ENCODE measurements at regions not wholly inside any gene's neighbourhood (a gene's known extent, or its start where the extent isn't known, plus 50 kb on each side); places are given as distances from the start of the nearest gene placed in this dataset.

DNA sequence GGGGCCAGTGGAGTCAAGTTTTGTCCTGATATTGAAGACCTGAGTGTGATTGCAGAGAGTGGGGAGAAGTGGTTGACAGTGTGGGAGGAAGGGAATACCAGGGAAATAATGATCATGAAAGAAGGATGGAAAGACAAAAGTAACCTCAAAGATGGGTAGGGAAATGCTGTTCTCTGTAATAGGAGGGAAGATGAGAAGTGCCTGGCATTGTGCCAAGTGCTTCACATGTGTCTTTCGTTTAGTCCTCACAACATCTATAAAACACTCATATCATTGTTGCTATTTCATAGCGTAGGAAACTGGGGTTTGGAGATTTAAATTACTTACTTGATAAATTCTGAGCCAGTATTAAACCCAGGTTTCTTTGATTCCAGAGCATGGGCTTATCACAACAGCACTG lies 472.3 kb downstream of the LRRC70 start (continued):
- TF ChIP-seq, protein P1, sequence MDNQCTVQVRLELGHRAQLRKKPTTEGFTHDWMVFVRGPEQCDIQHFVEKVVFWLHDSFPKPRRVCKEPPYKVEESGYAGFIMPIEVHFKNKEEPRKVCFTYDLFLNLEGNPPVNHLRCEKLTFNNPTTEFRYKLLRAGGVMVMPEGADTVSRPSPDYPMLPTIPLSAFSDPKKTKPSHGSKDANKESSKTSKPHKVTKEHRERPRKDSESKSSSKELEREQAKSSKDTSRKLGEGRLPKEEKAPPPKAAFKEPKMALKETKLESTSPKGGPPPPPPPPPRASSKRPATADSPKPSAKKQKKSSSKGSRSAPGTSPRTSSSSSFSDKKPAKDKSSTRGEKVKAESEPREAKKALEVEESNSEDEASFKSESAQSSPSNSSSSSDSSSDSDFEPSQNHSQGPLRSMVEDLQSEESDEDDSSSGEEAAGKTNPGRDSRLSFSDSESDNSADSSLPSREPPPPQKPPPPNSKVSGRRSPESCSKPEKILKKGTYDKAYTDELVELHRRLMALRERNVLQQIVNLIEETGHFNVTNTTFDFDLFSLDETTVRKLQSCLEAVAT (IDR thresholded peaks at IDR 0.05), result no peak
- TF ChIP-seq, protein P2, sequence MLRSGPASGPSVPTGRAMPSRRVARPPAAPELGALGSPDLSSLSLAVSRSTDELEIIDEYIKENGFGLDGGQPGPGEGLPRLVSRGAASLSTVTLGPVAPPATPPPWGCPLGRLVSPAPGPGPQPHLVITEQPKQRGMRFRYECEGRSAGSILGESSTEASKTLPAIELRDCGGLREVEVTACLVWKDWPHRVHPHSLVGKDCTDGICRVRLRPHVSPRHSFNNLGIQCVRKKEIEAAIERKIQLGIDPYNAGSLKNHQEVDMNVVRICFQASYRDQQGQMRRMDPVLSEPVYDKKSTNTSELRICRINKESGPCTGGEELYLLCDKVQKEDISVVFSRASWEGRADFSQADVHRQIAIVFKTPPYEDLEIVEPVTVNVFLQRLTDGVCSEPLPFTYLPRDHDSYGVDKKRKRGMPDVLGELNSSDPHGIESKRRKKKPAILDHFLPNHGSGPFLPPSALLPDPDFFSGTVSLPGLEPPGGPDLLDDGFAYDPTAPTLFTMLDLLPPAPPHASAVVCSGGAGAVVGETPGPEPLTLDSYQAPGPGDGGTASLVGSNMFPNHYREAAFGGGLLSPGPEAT (IDR thresholded peaks at IDR 0.05; ENCODE audit: low read depth), result no peak
- TF ChIP-seq TCF12 (IDR thresholded peaks at IDR 0.05; ENCODE audit: low read depth, low read length) (no peak), JUND (IDR thresholded peaks at IDR 0.05; ENCODE audit: low read depth, low read length) (no peak), STAT3 (IDR thresholded peaks at IDR 0.05; ENCODE audit: low read depth, low read length) (no peak)
- TF ChIP-seq, protein P3, sequence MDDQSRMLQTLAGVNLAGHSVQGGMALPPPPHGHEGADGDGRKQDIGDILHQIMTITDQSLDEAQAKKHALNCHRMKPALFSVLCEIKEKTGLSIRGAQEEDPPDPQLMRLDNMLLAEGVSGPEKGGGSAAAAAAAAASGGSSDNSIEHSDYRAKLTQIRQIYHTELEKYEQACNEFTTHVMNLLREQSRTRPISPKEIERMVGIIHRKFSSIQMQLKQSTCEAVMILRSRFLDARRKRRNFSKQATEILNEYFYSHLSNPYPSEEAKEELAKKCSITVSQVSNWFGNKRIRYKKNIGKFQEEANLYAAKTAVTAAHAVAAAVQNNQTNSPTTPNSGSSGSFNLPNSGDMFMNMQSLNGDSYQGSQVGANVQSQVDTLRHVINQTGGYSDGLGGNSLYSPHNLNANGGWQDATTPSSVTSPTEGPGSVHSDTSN (IDR thresholded peaks at IDR 0.05; ENCODE audit: insufficient replicate concordance, low read depth, low read length), result no peak

DNA sequence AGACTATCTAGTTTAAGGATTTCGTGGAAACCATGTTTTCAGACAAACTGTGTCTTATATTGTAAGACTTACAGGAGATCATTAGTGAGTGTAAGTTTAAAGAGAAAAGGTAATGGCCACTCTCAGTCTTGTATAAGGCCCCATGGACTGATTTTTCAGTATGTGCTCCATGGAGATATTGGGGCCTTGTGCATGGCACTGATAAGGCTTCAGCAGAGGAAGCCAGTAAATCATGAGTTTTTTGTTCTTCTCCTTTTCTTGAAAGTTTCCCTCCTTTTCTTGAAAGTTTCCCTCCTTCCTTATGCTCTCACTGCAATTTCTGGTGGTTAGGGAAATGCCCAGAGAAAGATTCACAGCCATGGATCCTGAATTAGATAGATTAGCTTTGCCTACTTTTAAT lies 471.3 kb downstream of the LRRC70 start:
- Histone ChIP-seq H3K27me3 (replicated peaks in 1 of 2; ENCODE audit: control insufficient read depth in 2 of 2, insufficient read depth in 2 of 2, low read length in 1 of 2) (no peaks in the 10 kb centered on the region), H3K36me3 (ENCODE audit: control insufficient read depth in 2 of 2, insufficient read depth in 2 of 2, low read length in 1 of 2) (no peaks in the 10 kb centered on the region), H3K9me3 (replicated peaks; ENCODE audit: control insufficient read depth, insufficient read depth, low read length) (no peaks in the 10 kb centered on the region), H3K4me2 (ENCODE audit: control insufficient read depth, insufficient read depth) (no peak overlapping the region), H4K20me1 (ENCODE audit: control insufficient read depth, insufficient read depth) (no peaks in the 10 kb centered on the region), H3K4me1 (ENCODE audit: control insufficient read depth, insufficient read depth, low read length) (no peaks in the 10 kb centered on the region), H3K4me3 (no peak overlapping the region), H3K27ac (ENCODE audit: control insufficient read depth, insufficient read depth) (no peak overlapping the region), H3K9ac (ENCODE audit: control insufficient read depth, insufficient read depth, low read length) (no peak overlapping the region), H3K79me2 (ENCODE audit: control insufficient read depth, insufficient read depth, low read length) (no peaks in the 10 kb centered on the region), H2AFZ (ENCODE audit: control insufficient read depth, low read depth, low read length) (no peak overlapping the region)
- intact Hi-C loops (cut with micrococcal nuclease; ENCODE audit: unreplicated experiment), result no loop called here
- SMC1A ChIA-PET (ENCODE audit: uncharacterized antibody, unreplicated experiment), result no interaction called here
- FAIRE-seq, result no peak
- ATAC-seq, result no peak
- DNase-seq (ENCODE audit: low read depth, low spot score), result no peak
- CTCF ChIA-PET, result no interaction called here
- no TSS peak for BruUV-seq (replicated peaks)
- POLR2A ChIA-PET, result no interaction called here
- in situ Hi-C loops (cut with MboI), result no loop called here
- 0% methylated on average over 1 of the region's 1 CpG for whole genome bisulfite sequencing (ENCODE audit: insufficient coverage, insufficient replicate concordance, low lambda C conversion rate, missing lambda C conversion rate)
- RAD21 ChIA-PET (ENCODE audit: unreplicated experiment), result no interaction called here
- no peak for TF ChIP-seq MYC (IDR thresholded peaks at IDR 0.05; ENCODE audit: insufficient read depth, insufficient read length, insufficient replicate concordance, low read length, severe bottlenecking)
- TF ChIP-seq SIN3A (IDR thresholded peaks at IDR 0.05; ENCODE audit: low read depth, low read length), result no peak
- TF ChIP-seq ZNF384 (IDR thresholded peaks at IDR 0.05; ENCODE audit: borderline replicate concordance, low read depth, low read length), result no peak
- TF ChIP-seq, protein P4, sequence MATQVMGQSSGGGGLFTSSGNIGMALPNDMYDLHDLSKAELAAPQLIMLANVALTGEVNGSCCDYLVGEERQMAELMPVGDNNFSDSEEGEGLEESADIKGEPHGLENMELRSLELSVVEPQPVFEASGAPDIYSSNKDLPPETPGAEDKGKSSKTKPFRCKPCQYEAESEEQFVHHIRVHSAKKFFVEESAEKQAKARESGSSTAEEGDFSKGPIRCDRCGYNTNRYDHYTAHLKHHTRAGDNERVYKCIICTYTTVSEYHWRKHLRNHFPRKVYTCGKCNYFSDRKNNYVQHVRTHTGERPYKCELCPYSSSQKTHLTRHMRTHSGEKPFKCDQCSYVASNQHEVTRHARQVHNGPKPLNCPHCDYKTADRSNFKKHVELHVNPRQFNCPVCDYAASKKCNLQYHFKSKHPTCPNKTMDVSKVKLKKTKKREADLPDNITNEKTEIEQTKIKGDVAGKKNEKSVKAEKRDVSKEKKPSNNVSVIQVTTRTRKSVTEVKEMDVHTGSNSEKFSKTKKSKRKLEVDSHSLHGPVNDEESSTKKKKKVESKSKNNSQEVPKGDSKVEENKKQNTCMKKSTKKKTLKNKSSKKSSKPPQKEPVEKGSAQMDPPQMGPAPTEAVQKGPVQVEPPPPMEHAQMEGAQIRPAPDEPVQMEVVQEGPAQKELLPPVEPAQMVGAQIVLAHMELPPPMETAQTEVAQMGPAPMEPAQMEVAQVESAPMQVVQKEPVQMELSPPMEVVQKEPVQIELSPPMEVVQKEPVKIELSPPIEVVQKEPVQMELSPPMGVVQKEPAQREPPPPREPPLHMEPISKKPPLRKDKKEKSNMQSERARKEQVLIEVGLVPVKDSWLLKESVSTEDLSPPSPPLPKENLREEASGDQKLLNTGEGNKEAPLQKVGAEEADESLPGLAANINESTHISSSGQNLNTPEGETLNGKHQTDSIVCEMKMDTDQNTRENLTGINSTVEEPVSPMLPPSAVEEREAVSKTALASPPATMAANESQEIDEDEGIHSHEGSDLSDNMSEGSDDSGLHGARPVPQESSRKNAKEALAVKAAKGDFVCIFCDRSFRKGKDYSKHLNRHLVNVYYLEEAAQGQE (IDR thresholded peaks at IDR 0.05; ENCODE audit: low read depth, low read length), result no peak
- no peak for TF ChIP-seq ASH2L (IDR thresholded peaks at IDR 0.05; ENCODE audit: borderline replicate concordance, low read depth)
- TF ChIP-seq, protein P5, sequence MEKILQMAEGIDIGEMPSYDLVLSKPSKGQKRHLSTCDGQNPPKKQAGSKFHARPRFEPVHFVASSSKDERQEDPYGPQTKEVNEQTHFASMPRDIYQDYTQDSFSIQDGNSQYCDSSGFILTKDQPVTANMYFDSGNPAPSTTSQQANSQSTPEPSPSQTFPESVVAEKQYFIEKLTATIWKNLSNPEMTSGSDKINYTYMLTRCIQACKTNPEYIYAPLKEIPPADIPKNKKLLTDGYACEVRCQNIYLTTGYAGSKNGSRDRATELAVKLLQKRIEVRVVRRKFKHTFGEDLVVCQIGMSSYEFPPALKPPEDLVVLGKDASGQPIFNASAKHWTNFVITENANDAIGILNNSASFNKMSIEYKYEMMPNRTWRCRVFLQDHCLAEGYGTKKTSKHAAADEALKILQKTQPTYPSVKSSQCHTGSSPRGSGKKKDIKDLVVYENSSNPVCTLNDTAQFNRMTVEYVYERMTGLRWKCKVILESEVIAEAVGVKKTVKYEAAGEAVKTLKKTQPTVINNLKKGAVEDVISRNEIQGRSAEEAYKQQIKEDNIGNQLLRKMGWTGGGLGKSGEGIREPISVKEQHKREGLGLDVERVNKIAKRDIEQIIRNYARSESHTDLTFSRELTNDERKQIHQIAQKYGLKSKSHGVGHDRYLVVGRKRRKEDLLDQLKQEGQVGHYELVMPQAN (conservative IDR thresholded peaks at IDR 0.05), result no peak
- TF ChIP-seq TCF3 (IDR thresholded peaks at IDR 0.05; ENCODE audit: borderline replicate concordance, insufficient read depth, low read depth, low read length), result no peak

Measured in GM12878 (cell line).